Upper lobe of left lung (tissue), 4 donors: ENCODE measurements at regions not wholly inside any gene's neighbourhood (a gene's known extent, or its start where the extent isn't known, plus 50 kb on each side); places are given as distances from the start of the nearest gene placed in this dataset.

Source experiments
- POLR2A ChIP-seq, 4 donors: fragments of 450-650 bp; IDR thresholded peaks; one replicate each; pipeline ENCODE4 v1.5.1; 2016 to 2017; ENCODE audit warnings: antibody characterized with exemption in 4 of 4, mild to moderate bottlenecking in 2 of 4
- TF ChIP-seq, protein P1 (sequence below), 6 experiments: fragments of 450-650 bp in 4 of 6; fragments of 200-600 bp in 2 of 6; sonication (generic) in 2 of 6; IDR thresholded peaks; one replicate each; pipeline ENCODE4 v1.5.1; 2016 to 2019; ENCODE audit warnings: antibody characterized with exemption in 6 of 6

DNA sequence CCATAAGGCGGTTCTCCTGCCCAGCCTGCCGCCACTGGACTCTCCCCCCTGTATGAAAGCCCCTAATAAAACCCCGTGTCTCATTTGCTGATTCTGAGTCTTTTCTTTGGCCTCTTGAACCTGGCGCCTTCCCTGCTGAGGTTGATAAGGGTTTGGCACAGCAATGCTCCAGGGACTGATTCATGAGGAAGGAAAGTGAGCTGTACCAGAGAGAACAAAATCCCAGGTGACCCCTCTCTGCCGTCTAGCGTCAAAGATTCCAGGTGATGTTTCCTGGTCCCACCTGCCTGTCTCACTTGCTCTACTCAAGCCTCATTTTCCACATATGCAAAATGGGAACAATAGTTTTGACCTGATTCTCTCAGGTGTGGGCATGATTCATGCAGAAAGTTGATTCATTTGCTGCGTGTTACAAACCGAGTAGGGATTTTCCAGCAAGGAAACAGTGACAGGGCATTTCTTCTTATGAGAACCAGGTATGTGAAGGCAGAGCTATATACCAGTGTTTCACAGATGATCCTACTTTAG lies 730.6 kb upstream of the IGFBP3 start:
- no peak for TF ChIP-seq POLR2A (IDR thresholded peaks at IDR 0.05)
- TF ChIP-seq, protein P1, sequence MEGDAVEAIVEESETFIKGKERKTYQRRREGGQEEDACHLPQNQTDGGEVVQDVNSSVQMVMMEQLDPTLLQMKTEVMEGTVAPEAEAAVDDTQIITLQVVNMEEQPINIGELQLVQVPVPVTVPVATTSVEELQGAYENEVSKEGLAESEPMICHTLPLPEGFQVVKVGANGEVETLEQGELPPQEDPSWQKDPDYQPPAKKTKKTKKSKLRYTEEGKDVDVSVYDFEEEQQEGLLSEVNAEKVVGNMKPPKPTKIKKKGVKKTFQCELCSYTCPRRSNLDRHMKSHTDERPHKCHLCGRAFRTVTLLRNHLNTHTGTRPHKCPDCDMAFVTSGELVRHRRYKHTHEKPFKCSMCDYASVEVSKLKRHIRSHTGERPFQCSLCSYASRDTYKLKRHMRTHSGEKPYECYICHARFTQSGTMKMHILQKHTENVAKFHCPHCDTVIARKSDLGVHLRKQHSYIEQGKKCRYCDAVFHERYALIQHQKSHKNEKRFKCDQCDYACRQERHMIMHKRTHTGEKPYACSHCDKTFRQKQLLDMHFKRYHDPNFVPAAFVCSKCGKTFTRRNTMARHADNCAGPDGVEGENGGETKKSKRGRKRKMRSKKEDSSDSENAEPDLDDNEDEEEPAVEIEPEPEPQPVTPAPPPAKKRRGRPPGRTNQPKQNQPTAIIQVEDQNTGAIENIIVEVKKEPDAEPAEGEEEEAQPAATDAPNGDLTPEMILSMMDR (IDR thresholded peaks at IDR 0.05), result no peak
